Endothelial cell of umbilical vein (primary cell): ENCODE measurements at regions not wholly inside any gene's neighbourhood (a gene's known extent, or its start where the extent isn't known, plus 50 kb on each side); places are given as distances from the start of the nearest gene placed in this dataset.
"Not testable (repeated sequence)": the region's sequence is repeated elsewhere in the genome, so short reads cannot be mapped to it uniquely, and the experiment has no call there.

Experiments used
- CTCF ChIP-seq, 2 donors: IDR thresholded peaks; 1 replicate in 1 of 2; 2 replicates in 1 of 2; pipeline ENCODE4 v1.5.1; 2011; ENCODE audit warnings: low read length in 2 of 2, mild to moderate bottlenecking in 2 of 2, moderate library complexity in 2 of 2, control low read depth in 1 of 2, inconsistent platforms in 1 of 2, low read depth in 1 of 2; ENCODE audit not compliant: insufficient read depth in 1 of 2; ENCODE audit errors: extremely low read depth in 1 of 2
- EZH2 ChIP-seq: IDR thresholded peaks from 2 replicates; pipeline ENCODE4 v1.6.1; 2012; ENCODE audit warnings: borderline replicate concordance, low read depth, mild to moderate bottlenecking, moderate library complexity, low read length, inconsistent platforms; ENCODE audit not compliant: severe bottlenecking
- POLR2A ChIP-seq: IDR thresholded peaks from 2 replicates; pipeline ENCODE4 v1.6.1; 2012; ENCODE audit warnings: low read depth, mild to moderate bottlenecking, control low read depth, low read length
- POLR2AphosphoS5 ChIP-seq: IDR thresholded peaks from 2 replicates; pipeline ENCODE4 v1.6.1; 2012; ENCODE audit warnings: low read depth, mild to moderate bottlenecking, control low read depth, low read length, moderate library complexity; ENCODE audit not compliant: insufficient read depth
- TF ChIP-seq, protein P1 (sequence below): IDR thresholded peaks from 2 replicates; pipeline ENCODE4 v1.6.1; 2011; ENCODE audit not compliant: insufficient read depth, insufficient read length

DNA sequence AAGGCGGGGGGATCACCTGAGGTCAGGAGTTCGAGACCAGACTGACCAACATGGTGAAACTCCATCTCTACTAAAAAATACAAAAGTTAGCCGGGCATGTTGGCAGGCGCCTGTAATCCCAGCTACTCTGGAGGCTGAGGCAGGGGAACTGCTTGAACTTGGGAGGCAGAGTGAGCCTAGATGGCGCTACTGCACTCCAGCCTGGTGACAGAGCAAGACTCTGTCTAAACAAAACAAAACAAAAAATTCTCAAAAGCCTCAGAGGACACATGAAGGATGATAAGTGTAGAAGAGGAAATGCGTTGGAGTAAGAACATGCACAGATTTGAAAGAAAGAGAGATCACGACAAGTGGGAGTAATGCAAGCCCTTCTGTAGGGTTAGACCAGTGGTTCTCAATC is 138.4 kb upstream of the DIAPH2 start:
- TF ChIP-seq CTCF (IDR thresholded peaks at IDR 0.05; ENCODE audit: extremely low read depth in 1 of 2, insufficient read depth in 1 of 2, low read depth in 1 of 2, low read length in 2 of 2); POLR2A; EZH2; POLR2AphosphoS5: not testable (repeated sequence)
- TF ChIP-seq, protein P1, sequence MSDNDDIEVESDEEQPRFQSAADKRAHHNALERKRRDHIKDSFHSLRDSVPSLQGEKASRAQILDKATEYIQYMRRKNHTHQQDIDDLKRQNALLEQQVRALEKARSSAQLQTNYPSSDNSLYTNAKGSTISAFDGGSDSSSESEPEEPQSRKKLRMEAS: not testable (repeated sequence)
